ENCODE measurements at regions not wholly inside any gene's neighbourhood (a gene's known extent, or its start where the extent isn't known, plus 50 kb on each side); places are given as distances from the start of the nearest gene placed in this dataset.

DNA sequence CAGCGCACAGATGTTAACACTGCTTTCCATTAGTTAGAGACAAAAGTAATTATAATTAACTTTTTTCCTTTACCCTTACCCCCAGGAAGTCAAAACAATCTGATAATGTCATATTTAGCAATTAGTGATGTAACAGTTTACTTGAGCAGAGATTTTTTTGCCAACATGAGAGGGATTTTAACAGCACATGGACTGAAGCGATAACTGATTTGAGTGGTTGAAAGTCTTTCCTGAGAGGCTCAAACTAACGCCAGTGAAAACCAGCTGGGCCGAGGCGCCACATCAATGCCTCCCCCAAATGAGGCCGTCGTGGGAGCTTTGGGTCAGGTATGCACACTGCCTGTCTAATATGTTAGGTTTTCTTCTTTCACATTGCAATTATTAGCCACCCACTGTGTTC lies 469.9 kb upstream of the SMIM21 start:
- TF ChIP-seq, protein P1, sequence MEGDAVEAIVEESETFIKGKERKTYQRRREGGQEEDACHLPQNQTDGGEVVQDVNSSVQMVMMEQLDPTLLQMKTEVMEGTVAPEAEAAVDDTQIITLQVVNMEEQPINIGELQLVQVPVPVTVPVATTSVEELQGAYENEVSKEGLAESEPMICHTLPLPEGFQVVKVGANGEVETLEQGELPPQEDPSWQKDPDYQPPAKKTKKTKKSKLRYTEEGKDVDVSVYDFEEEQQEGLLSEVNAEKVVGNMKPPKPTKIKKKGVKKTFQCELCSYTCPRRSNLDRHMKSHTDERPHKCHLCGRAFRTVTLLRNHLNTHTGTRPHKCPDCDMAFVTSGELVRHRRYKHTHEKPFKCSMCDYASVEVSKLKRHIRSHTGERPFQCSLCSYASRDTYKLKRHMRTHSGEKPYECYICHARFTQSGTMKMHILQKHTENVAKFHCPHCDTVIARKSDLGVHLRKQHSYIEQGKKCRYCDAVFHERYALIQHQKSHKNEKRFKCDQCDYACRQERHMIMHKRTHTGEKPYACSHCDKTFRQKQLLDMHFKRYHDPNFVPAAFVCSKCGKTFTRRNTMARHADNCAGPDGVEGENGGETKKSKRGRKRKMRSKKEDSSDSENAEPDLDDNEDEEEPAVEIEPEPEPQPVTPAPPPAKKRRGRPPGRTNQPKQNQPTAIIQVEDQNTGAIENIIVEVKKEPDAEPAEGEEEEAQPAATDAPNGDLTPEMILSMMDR (IDR thresholded peaks at IDR 0.05): no peak
- no peak for TF ChIP-seq POLR2A (IDR thresholded peaks at IDR 0.05)
